Stomach (tissue), 8 donors: ENCODE measurements at regions not wholly inside any gene's neighbourhood (a gene's known extent, or its start where the extent isn't known, plus 50 kb on each side); places are given as distances from the start of the nearest gene placed in this dataset.

Source experiments
- DNase-seq, 2 donors: peaks; one replicate each; pipeline versions ENCODE4 v3.0.0 to v3.0.0-alpha.2; 2013 to 2019
- H3K27ac ChIP-seq, 5 donors: fragments of 200-600 bp in 4 of 5; sonication (generic) in 4 of 5; one replicate each; pipeline ENCODE4 v1.5.1; 2013 to 2019; ENCODE audit warnings: mild to moderate bottlenecking in 1 of 5, moderate library complexity in 1 of 5
- H3K27me3 ChIP-seq, 3 donors: fragments of 200-600 bp; sonication (generic); one replicate each; pipeline ENCODE4 v1.5.1; 2017 to 2019; ENCODE audit warnings: mixed run types in 1 of 3
- H3K36me3 ChIP-seq, 4 donors: fragments of 200-600 bp; sonication (generic); 1 replicate in 3 of 4; 2 replicates in 1 of 4; pipeline ENCODE4 v1.5.1; 2016 to 2019
- H3K4me1 ChIP-seq, 4 donors: fragments of 200-600 bp; sonication (generic); one replicate each; pipeline ENCODE4 v1.5.1; 2016 to 2019
- H3K4me3 ChIP-seq, 4 donors: fragments of 200-600 bp; sonication (generic) in 3 of 4; one replicate each; pipeline ENCODE4 v1.5.1; 2016 to 2019; ENCODE audit warnings: mild to moderate bottlenecking in 1 of 4
- H3K9me3 ChIP-seq, 4 donors: fragments of 200-600 bp; sonication (generic); one replicate each; pipeline ENCODE4 v1.5.1; 2016 to 2019
- EP300 ChIP-seq: sonication (generic); formaldehyde crosslinking; IDR thresholded peaks from one replicate; pipeline ENCODE4 v1.6.1; 2017; ENCODE audit warnings: antibody characterized with exemption
- POLR2A ChIP-seq, 4 donors: fragments of 450-650 bp; IDR thresholded peaks; one replicate each; pipeline ENCODE4 v1.6.1; 2016; ENCODE audit warnings: antibody characterized with exemption in 4 of 4, control low read depth in 2 of 4, mild to moderate bottlenecking in 1 of 4, moderate library complexity in 1 of 4
- POLR2AphosphoS5 ChIP-seq, 3 donors: sonication (generic); formaldehyde crosslinking; IDR thresholded peaks; one replicate each; pipeline ENCODE4 v1.6.1; 2016; ENCODE audit warnings: antibody characterized with exemption in 3 of 3
- WGBS, 5 donors: extraction: QIAGEN DNeasy Blood & Tissue Kit in 3 of 5; methylation state at CpG; one replicate each; pipeline versions ENCODE4 v1.1.5 to v1.1.7; 2013 to 2018; 5-methylcytosine and 5-hydroxymethylcytosine counted together
- intact Hi-C: fragments of 100-400 bp; cut with DNase I; formaldehyde crosslinking; loops from one replicate; pipeline ENCODE4 v1.15.1; 2023; ENCODE audit warnings: low total_unique reads
- TF ChIP-seq, protein P1 (sequence below), 7 experiments: fragments of 450-650 bp in 4 of 7; fragments of 200-600 bp in 3 of 7; sonication (generic) in 3 of 7; IDR thresholded peaks; one replicate each; pipeline ENCODE4 v1.5.1; 2016 to 2019; ENCODE audit warnings: antibody characterized with exemption in 7 of 7, control low read depth in 2 of 7, mild to moderate bottlenecking in 1 of 7
- donor health status: healthy with polysubstance abuse.
- donor health status: Bipolar disorder and iron deficiency.
- donor health status: healthy.

DNA sequence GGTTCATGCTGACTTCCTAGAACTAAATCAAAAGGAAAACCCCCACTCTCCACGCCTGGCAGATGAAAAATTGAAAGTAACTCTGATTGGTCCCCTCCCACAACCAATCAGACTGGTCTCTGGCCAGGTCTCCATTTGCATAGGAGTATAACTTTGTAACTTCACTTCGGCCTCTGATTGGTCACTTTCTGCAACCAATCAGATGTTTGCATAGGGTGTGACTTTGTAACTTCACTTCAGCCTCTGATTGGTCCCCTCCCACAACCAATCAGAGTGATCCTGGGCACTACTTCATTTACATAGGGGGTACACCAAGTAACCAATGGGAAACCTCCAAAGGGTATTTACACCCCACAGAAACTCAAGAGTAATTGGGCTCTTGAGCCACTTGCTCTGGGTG is 306.6 kb upstream of the PFKP start:
- intact Hi-C loops, result no loop called here
- Histone ChIP-seq H3K4me3 (no peak overlapping the region), H3K4me1 (peaks cover 0 to 4% (median 0%) of the 10 kb centered on the region in 4 donors), H3K27me3 (peaks cover 0 to 31% (median 0%) of the 10 kb centered on the region in 3 donors), H3K27ac (no peak overlapping the region), H3K9me3 (peaks cover 0 to 4% (median 0%) of the 10 kb centered on the region in 4 donors), H3K36me3 (no peaks in the 10 kb centered on the region)
- TF ChIP-seq, protein P1, sequence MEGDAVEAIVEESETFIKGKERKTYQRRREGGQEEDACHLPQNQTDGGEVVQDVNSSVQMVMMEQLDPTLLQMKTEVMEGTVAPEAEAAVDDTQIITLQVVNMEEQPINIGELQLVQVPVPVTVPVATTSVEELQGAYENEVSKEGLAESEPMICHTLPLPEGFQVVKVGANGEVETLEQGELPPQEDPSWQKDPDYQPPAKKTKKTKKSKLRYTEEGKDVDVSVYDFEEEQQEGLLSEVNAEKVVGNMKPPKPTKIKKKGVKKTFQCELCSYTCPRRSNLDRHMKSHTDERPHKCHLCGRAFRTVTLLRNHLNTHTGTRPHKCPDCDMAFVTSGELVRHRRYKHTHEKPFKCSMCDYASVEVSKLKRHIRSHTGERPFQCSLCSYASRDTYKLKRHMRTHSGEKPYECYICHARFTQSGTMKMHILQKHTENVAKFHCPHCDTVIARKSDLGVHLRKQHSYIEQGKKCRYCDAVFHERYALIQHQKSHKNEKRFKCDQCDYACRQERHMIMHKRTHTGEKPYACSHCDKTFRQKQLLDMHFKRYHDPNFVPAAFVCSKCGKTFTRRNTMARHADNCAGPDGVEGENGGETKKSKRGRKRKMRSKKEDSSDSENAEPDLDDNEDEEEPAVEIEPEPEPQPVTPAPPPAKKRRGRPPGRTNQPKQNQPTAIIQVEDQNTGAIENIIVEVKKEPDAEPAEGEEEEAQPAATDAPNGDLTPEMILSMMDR (IDR thresholded peaks at IDR 0.05), result no peak
- TF ChIP-seq POLR2A (IDR thresholded peaks at IDR 0.05), result no peak
- TF ChIP-seq EP300, result no peak
- TF ChIP-seq POLR2AphosphoS5 (IDR thresholded peaks at IDR 0.05), result no peak
- no peak for DNase-seq
- WGBS, 5 donors, result 84 to 93% (median 89%) methylated on average over 2 of the region's 2 CpGs

DNA sequence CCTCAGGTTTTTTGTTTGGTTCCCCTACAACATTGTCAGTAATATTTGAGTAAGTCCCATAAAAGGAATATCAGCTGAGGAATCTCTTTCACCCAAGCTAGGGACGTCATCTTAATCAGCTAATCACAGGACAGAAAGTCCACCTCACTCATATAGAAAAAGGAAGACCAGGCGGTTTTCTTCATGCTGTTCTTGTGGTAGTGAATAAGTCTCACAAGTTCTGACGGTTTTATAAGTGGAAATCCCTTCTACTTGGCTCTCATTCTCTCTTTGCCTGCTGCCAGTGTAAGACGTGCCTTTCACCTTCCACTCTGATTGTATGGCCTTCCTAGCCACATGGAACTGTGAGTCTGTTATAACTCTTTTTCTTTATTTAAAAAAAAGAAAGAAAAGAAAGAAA is 308.1 kb upstream of the PFKP start:
- Histone ChIP-seq H3K27ac (no peak overlapping the region), H3K9me3 (peaks cover 0 to 4% (median 0%) of the 10 kb centered on the region in 4 donors), H3K36me3 (no peaks in the 10 kb centered on the region), H3K4me3 (no peak overlapping the region), H3K4me1 (peaks cover 0 to 4% (median 0%) of the 10 kb centered on the region in 4 donors), H3K27me3 (peaks cover 0 to 25% (median 0%) of the 10 kb centered on the region in 3 donors)
- intact Hi-C loops, result no loop called here
- DNase-seq, result no peak
- 11 to 47% (median 34%) methylated on average over 4 of the region's 4 CpGs for WGBS, 5 donors
- no peak for TF ChIP-seq POLR2A (IDR thresholded peaks at IDR 0.05)
- TF ChIP-seq POLR2AphosphoS5 (IDR thresholded peaks at IDR 0.05), result no peak
- TF ChIP-seq, protein P1 (IDR thresholded peaks at IDR 0.05), result no peak
- TF ChIP-seq EP300, result no peak

DNA sequence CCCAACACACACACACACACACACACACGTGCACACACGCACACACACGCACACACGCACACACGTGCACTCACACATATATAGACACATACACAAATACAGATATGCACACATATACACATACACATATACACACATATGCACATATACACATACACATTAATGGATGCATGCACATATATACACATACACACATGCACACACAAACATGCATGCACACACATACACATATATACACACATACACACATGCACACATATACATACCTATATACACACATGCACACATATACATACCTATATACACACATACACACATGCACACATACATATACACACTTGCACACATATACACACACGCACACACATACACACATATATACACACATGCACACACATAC is 312.4 kb upstream of the PFKP start:
- intact Hi-C loops, result no loop called here
- WGBS, 5 donors, result 57 to 77% (median 66%) methylated on average over 6 of the region's 6 CpGs
- H3K27ac ChIP-seq, result no peak overlapping the region
- peaks cover 0 to 17% (median 0%) of the 10 kb centered on the region in 3 donors for H3K27me3 ChIP-seq
- no peak for DNase-seq
- H3K9me3 ChIP-seq, result no peaks in the 10 kb centered on the region
- no peak overlapping the region for H3K4me3 ChIP-seq
- no peaks in the 10 kb centered on the region for H3K36me3 ChIP-seq
- H3K4me1 ChIP-seq, result peaks cover 0 to 4% (median 0%) of the 10 kb centered on the region in 4 donors
- TF ChIP-seq, protein P1 (IDR thresholded peaks at IDR 0.05), result no peak
- no peak for TF ChIP-seq POLR2A (IDR thresholded peaks at IDR 0.05)
- TF ChIP-seq POLR2AphosphoS5 (IDR thresholded peaks at IDR 0.05), result no peak
- TF ChIP-seq EP300, result no peak

DNA sequence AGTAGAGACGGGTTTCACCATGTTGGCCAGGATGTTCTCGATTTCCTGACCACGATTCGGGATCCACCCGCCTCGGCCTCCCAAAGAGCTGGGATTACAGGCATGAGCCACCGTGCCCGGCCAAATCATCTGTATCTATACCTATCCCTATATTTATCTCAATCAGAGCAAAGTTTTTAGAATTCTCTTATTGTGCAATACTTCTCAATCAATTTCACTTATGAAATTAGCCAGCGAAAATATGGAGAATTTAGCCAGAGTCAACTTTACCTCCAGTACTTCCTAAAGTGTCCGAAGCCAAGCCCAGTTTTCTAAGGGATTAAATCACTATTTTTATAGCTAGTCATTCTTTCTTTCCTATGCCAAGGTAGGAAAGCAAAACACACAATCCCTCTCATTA is 319.1 kb upstream of the PFKP start:
- Histone ChIP-seq H3K4me1 (no peaks in the 10 kb centered on the region), H3K36me3 (no peaks in the 10 kb centered on the region), H3K9me3 (no peaks in the 10 kb centered on the region), H3K27ac (no peak overlapping the region), H3K4me3 (no peak overlapping the region), H3K27me3 (peaks cover 0 to 24% (median 0%) of the 10 kb centered on the region in 3 donors)
- WGBS, 5 donors, result 90 to 97% (median 95%) methylated on average over 10 of the region's 10 CpGs
- TF ChIP-seq, protein P1 (IDR thresholded peaks at IDR 0.05), result no peak
- no peak for TF ChIP-seq POLR2AphosphoS5 (IDR thresholded peaks at IDR 0.05)
- intact Hi-C loops, result no loop called here
- no peak for DNase-seq
